Endothelial cell of umbilical vein (primary cell): ENCODE measurements at regions not wholly inside any gene's neighbourhood (a gene's known extent, or its start where the extent isn't known, plus 50 kb on each side); places are given as distances from the start of the nearest gene placed in this dataset.

Source experiments
- BruUV-seq: library from RNA; stranded (reverse); fragments of 400-500 nt; replicated peaks from 2 replicates; lab custom pipeline; 2021; lab: Mats Ljungman, UMichigan
- CTCF ChIA-PET: fragments of 300-600, 350-600 bp; sonication (Branson Sonifier 250); formaldehyde crosslinking; loops from one replicate; lab custom pipeline; 2021; ENCODE audit warnings: antibody characterized with exemption, inconsistent platforms; lab: Charles Lee
- POLR2A ChIA-PET: fragments of 300-600, 350-600 bp; sonication (Branson Sonifier 250); formaldehyde crosslinking; loops from one replicate; lab custom pipeline; 2021; ENCODE audit warnings: antibody characterized with exemption, inconsistent platforms; lab: Charles Lee
- DNase-seq: peaks from one replicate; pipeline ENCODE4 v3.0.0-alpha.2; 2011; ENCODE audit warnings: low read depth, low spot score
- FAIRE-seq: peaks from 2 replicates; lab custom pipeline; 2011; peaks lifted over from hg19 to GRCh38; lab: Jason Lieb, UNC
- H2AFZ ChIP-seq: 2 replicates; pipeline ENCODE4 v1.6.0; 2012; ENCODE audit warnings: low read depth, low read length, control low read depth, inconsistent platforms
- H3K27ac ChIP-seq: 2 replicates; pipeline ENCODE4 v1.5.1; 2011; ENCODE audit warnings: low read depth, mild to moderate bottlenecking, control low read depth, low read length, moderate library complexity; ENCODE audit not compliant: insufficient read depth
- H3K27me3 ChIP-seq, 2 experiments: 2 replicates each; pipeline versions ENCODE4 v1.6.0 to v1.6.1; 2011; ENCODE audit warnings: low read length in 2 of 2, mixed read lengths in 1 of 2; ENCODE audit not compliant: control insufficient read depth in 2 of 2, insufficient read depth in 2 of 2
- H3K36me3 ChIP-seq, 2 experiments: 2 replicates in 1 of 2; 3 replicates in 1 of 2; pipeline ENCODE4 v1.5.1; 2011; ENCODE audit warnings: low read length in 2 of 2, mild to moderate bottlenecking in 1 of 2, moderate library complexity in 1 of 2; ENCODE audit not compliant: control insufficient read depth in 2 of 2, insufficient read depth in 2 of 2; ENCODE audit errors: extremely low read depth in 1 of 2
- H3K4me1 ChIP-seq: 3 replicates; pipeline ENCODE4 v1.5.1; 2011; ENCODE audit warnings: mild to moderate bottlenecking, low read length; ENCODE audit not compliant: control insufficient read depth, insufficient read depth; ENCODE audit errors: extremely low read depth
- H3K4me2 ChIP-seq: 2 replicates; pipeline ENCODE4 v1.6.1; 2011; ENCODE audit warnings: low read length, control low read depth, mixed read lengths; ENCODE audit not compliant: insufficient read depth
- H3K4me3 ChIP-seq, 3 experiments: fragments of 200-600 bp in 1 of 3; sonication (generic), shearing (Covaris generic) in 1 of 3; replicated peaks in 1 of 3; 2 replicates each; pipeline ENCODE4 v1.5.1; 2011 to 2016; ENCODE audit warnings: control low read depth in 3 of 3, low read length in 3 of 3, mild to moderate bottlenecking in 2 of 3, inconsistent platforms in 1 of 3, low read depth in 1 of 3, moderate library complexity in 1 of 3; ENCODE audit not compliant: insufficient read depth in 1 of 3
- H3K79me2 ChIP-seq: 2 replicates; pipeline ENCODE4 v1.6.0; 2012; ENCODE audit warnings: low read length, inconsistent platforms; ENCODE audit not compliant: control insufficient read depth, insufficient read depth
- H3K9ac ChIP-seq: replicated peaks from 2 replicates; pipeline ENCODE3; 2011; ENCODE audit warnings: low read length, control low read depth; ENCODE audit not compliant: insufficient read depth; ENCODE audit errors: extremely low read depth
- H3K9me1 ChIP-seq: replicated peaks from 3 replicates; pipeline ENCODE4 v1.6.0; 2011; ENCODE audit warnings: mild to moderate bottlenecking, low read length; ENCODE audit not compliant: control insufficient read depth, insufficient read depth; ENCODE audit errors: extremely low read depth
- H3K9me3 ChIP-seq: replicated peaks from 2 replicates; pipeline ENCODE4 v1.5.1; 2012; ENCODE audit warnings: low read length, inconsistent platforms; ENCODE audit not compliant: control insufficient read depth, insufficient read depth
- H4K20me1 ChIP-seq: replicated peaks from 2 replicates; pipeline ENCODE3; 2011; ENCODE audit warnings: mild to moderate bottlenecking, low read length; ENCODE audit not compliant: control insufficient read depth, insufficient read depth; ENCODE audit errors: extremely low read depth
- CTCF ChIP-seq, 2 donors: IDR thresholded peaks; 1 replicate in 1 of 2; 2 replicates in 1 of 2; pipeline ENCODE4 v1.5.1; 2011; ENCODE audit warnings: low read length in 2 of 2, mild to moderate bottlenecking in 2 of 2, moderate library complexity in 2 of 2, control low read depth in 1 of 2, inconsistent platforms in 1 of 2, low read depth in 1 of 2; ENCODE audit not compliant: insufficient read depth in 1 of 2; ENCODE audit errors: extremely low read depth in 1 of 2
- EZH2 ChIP-seq: IDR thresholded peaks from 2 replicates; pipeline ENCODE4 v1.6.1; 2012; ENCODE audit warnings: borderline replicate concordance, low read depth, mild to moderate bottlenecking, moderate library complexity, low read length, inconsistent platforms; ENCODE audit not compliant: severe bottlenecking
- FOS ChIP-seq: IDR thresholded peaks from 2 replicates; pipeline ENCODE4 v1.6.1; 2011; ENCODE audit warnings: mild to moderate bottlenecking, low read length, moderate library complexity, borderline replicate concordance; ENCODE audit not compliant: insufficient read depth
- GATA2 ChIP-seq: IDR thresholded peaks from 2 replicates; pipeline ENCODE4 v1.7.0; 2011; ENCODE audit warnings: low read depth, mild to moderate bottlenecking, moderate library complexity, mixed read lengths, low read length; ENCODE audit not compliant: insufficient read length, insufficient read depth
- JUN ChIP-seq: IDR thresholded peaks from 2 replicates; pipeline ENCODE4 v1.6.1; 2011; ENCODE audit warnings: borderline replicate concordance, low read depth; ENCODE audit not compliant: insufficient read length, insufficient read depth
- MAX ChIP-seq: IDR thresholded peaks from 2 replicates; pipeline ENCODE4 v1.6.1; 2011; ENCODE audit not compliant: insufficient read depth, insufficient read length
- MYC ChIP-seq: IDR thresholded peaks from one replicate; pipeline ENCODE4 v1.6.1; 2011; ENCODE audit warnings: mild to moderate bottlenecking, low read depth, low read length
- POLR2A ChIP-seq: IDR thresholded peaks from 2 replicates; pipeline ENCODE4 v1.6.1; 2012; ENCODE audit warnings: low read depth, mild to moderate bottlenecking, control low read depth, low read length
- POLR2AphosphoS5 ChIP-seq: IDR thresholded peaks from 2 replicates; pipeline ENCODE4 v1.6.1; 2012; ENCODE audit warnings: low read depth, mild to moderate bottlenecking, control low read depth, low read length, moderate library complexity; ENCODE audit not compliant: insufficient read depth
- dilution Hi-C: fragments of 300-500 bp; cut with MboI; formaldehyde crosslinking; loops from one replicate; pipeline ENCODE4 v1.15.0; 2019; ENCODE audit warnings: low sequenced_read_pairs; ENCODE audit not compliant: extremely low pct_ligation_motif_present
- intact Hi-C: fragments of 100-400 bp; cut with micrococcal nuclease; formaldehyde crosslinking; loops from one replicate; pipeline ENCODE4 v1.10.0; 2022

- no TSS peak for BruUV-seq
- no peak overlapping the region for H2AFZ ChIP-seq
- H4K20me1 ChIP-seq, result no peaks in the 10 kb centered on the region
- no peaks in the 10 kb centered on the region for H3K9me3 ChIP-seq
- H3K36me3 ChIP-seq, result no peaks in the 10 kb centered on the region
- ChIA-PET POLR2A (no interaction called here), CTCF (interaction anchor here (1.1 kb wide), 1 partner anchor 31 kb away, joined by 3 read pairs; no protein-coding TSS in a partner anchor)
- DNase-seq, result no peak
- H3K27me3 ChIP-seq, result no peaks in the 10 kb centered on the region
- H3K27ac ChIP-seq, result no peak overlapping the region
- H3K4me1 ChIP-seq, result no peaks in the 10 kb centered on the region
- H3K4me3 ChIP-seq, result no peak overlapping the region
- no peak for TF ChIP-seq GATA2
- TF ChIP-seq MAX, result no peak
- TF ChIP-seq EZH2, result no peak
- TF ChIP-seq FOS, result no peak
- no peak for TF ChIP-seq JUN
- no peak for TF ChIP-seq POLR2A
- TF ChIP-seq POLR2AphosphoS5, result no peak
- FAIRE-seq, result no peak
- dilution Hi-C loops (no loop called here), intact Hi-C loops (loop anchor here (10.0 kb wide), 1 partner anchor 1092 kb away; no protein-coding TSS in a partner anchor)
- H3K79me2 ChIP-seq, result no peaks in the 10 kb centered on the region
- no peaks in the 10 kb centered on the region for H3K9me1 ChIP-seq
- no peak overlapping the region for H3K4me2 ChIP-seq
- H3K9ac ChIP-seq, result no peak overlapping the region
Measured at GRCh38 chr6:156416391-156416790, 360.8 kb upstream of the ARID1B start.

GRCh38 chr6:156413154-156413553 lies 364.0 kb upstream of the ARID1B start:
- CTCF ChIA-PET, result no interaction called here

More at GRCh38 chr6:156413154-156413553, 364.0 kb upstream of the ARID1B start:
- no peak overlapping the region for H2AFZ ChIP-seq
- TF ChIP-seq CTCF (IDR thresholded peaks at IDR 0.05; ENCODE audit: extremely low read depth in 1 of 2, insufficient read depth in 1 of 2, low read depth in 1 of 2, low read length in 2 of 2) (no peak), MYC (no peak)
- POLR2A ChIA-PET, result no interaction called here
- no peaks in the 10 kb centered on the region for H3K79me2 ChIP-seq
- no peaks in the 10 kb centered on the region for H3K4me1 ChIP-seq
- H3K9me3 ChIP-seq, result no peaks in the 10 kb centered on the region
- DNase-seq (no peak), FAIRE-seq (no peak)
- no peak overlapping the region for H3K4me2 ChIP-seq
- H3K27ac ChIP-seq, result no peak overlapping the region
- H3K9me1 ChIP-seq, result no peaks in the 10 kb centered on the region
- no peaks in the 10 kb centered on the region for H3K27me3 ChIP-seq
- no peaks in the 10 kb centered on the region for H3K36me3 ChIP-seq
- H3K9ac ChIP-seq, result no peak overlapping the region
- H3K4me3 ChIP-seq, result no peak overlapping the region
- no peaks in the 10 kb centered on the region for H4K20me1 ChIP-seq
- no TSS peak for BruUV-seq
- dilution Hi-C loops, result no loop called here
- intact Hi-C loops, result loop anchor here (5.0 to 10.0 kb wide), 2 partner anchors 66 to 1088 kb away; no protein-coding TSS in a partner anchor
